ENCODE measurements at regions not wholly inside any gene's neighbourhood (a gene's known extent, or its start where the extent isn't known, plus 50 kb on each side); places are given as distances from the start of the nearest gene placed in this dataset.

- H3K27ac Mint-ChIP-seq: no peak overlapping the region
- H3K9me3 ChIP-seq (ENCODE audit: control insufficient read depth, low read length): no peaks in the 10 kb centered on the region
Observed at GRCh38 chrX:34810916-34811315, 131.7 kb upstream of the FAM47B start.

GRCh38 chrX:34813618-34814017 is 129.0 kb upstream of the FAM47B start:
- WGBS, 2 experiments (ENCODE audit: insufficient coverage in 1 of 2, insufficient read length in 1 of 2): 80% methylated on average over 1 of the region's 1 CpG; no CpG with 5 or more reads in 1 of the 2 experiments
- Histone ChIP-seq H3K36me3 (ENCODE audit: control insufficient read depth, insufficient read depth, low read length) (no peaks in the 10 kb centered on the region), H3K4me1 (ENCODE audit: control insufficient read depth, insufficient read depth, low read length) (no peaks in the 10 kb centered on the region), H3K4me3 (ENCODE audit: low read length) (no peak overlapping the region), H3K27me3 (ENCODE audit: control insufficient read depth, insufficient read depth, low read length, poor library complexity, severe bottlenecking) (no peaks in the 10 kb centered on the region), H3K9me3 (ENCODE audit: control insufficient read depth, low read length) (no peaks in the 10 kb centered on the region), H3K27ac (ENCODE audit: low read depth, low read length) (no peak overlapping the region), H3K9ac (ENCODE audit: extremely low read depth, low read length, poor library complexity, severe bottlenecking) (no peak overlapping the region)
- no peak for DNase-seq
- TF ChIP-seq CTCF (conservative IDR thresholded peaks at IDR 0.05): no peak
- H3K27me3 Mint-ChIP-seq (ENCODE audit: insufficient read depth): no peaks in the 10 kb centered on the region
- no peak overlapping the region for H3K27ac Mint-ChIP-seq
- H3K9me3 Mint-ChIP-seq: peaks cover 3% of the 10 kb centered on the region
- peaks cover 5% of the 10 kb centered on the region for H3K4me1 Mint-ChIP-seq
- H3K4me3 Mint-ChIP-seq: no peak overlapping the region
- no peaks in the 10 kb centered on the region for H3K36me3 Mint-ChIP-seq (ENCODE audit: low read depth)

More at GRCh38 chrX:34810916-34811315, 131.7 kb upstream of the FAM47B start:
- 85% methylated on average over 2 of the region's 2 CpGs; no CpG with 5 or more reads in 1 of the 2 experiments for WGBS, 2 experiments (ENCODE audit: insufficient coverage in 1 of 2, insufficient read length in 1 of 2)
- peaks cover 5% of the 10 kb centered on the region for H3K4me1 Mint-ChIP-seq
- no peak overlapping the region for H3K4me3 ChIP-seq (ENCODE audit: low read length)
- no peaks in the 10 kb centered on the region for H3K9me3 Mint-ChIP-seq
- no peaks in the 10 kb centered on the region for H3K36me3 ChIP-seq (ENCODE audit: control insufficient read depth, insufficient read depth, low read length)
- no peak overlapping the region for H3K27ac ChIP-seq (ENCODE audit: low read depth, low read length)
- H3K9ac ChIP-seq (ENCODE audit: extremely low read depth, low read length, poor library complexity, severe bottlenecking): no peak overlapping the region
- H3K4me3 Mint-ChIP-seq: no peak overlapping the region
- TF ChIP-seq CTCF (conservative IDR thresholded peaks at IDR 0.05): no peak
- H3K27me3 Mint-ChIP-seq (ENCODE audit: insufficient read depth): no peaks in the 10 kb centered on the region
- DNase-seq: no peak
- H3K27me3 ChIP-seq (ENCODE audit: control insufficient read depth, insufficient read depth, low read length, poor library complexity, severe bottlenecking): no peaks in the 10 kb centered on the region
- H3K36me3 Mint-ChIP-seq (ENCODE audit: low read depth): no peaks in the 10 kb centered on the region
- no peaks in the 10 kb centered on the region for H3K4me1 ChIP-seq (ENCODE audit: control insufficient read depth, insufficient read depth, low read length)

GRCh38 chrX:34826964-34827363 is 115.6 kb upstream of the FAM47B start:
- Mint-ChIP-seq H3K36me3 (ENCODE audit: low read depth) (no peaks in the 10 kb centered on the region), H3K27me3 (ENCODE audit: insufficient read depth) (no peaks in the 10 kb centered on the region), H3K9me3 (no peaks in the 10 kb centered on the region), H3K27ac (no peak overlapping the region), H3K4me1 (peaks cover 2% of the 10 kb centered on the region), H3K4me3 (no peak overlapping the region)
- no peak overlapping the region for H3K27ac ChIP-seq (ENCODE audit: low read depth, low read length)
- H3K4me3 ChIP-seq (ENCODE audit: low read length): no peak overlapping the region
- no peak for DNase-seq
- no peaks in the 10 kb centered on the region for H3K36me3 ChIP-seq (ENCODE audit: control insufficient read depth, insufficient read depth, low read length)
- WGBS, 2 experiments (ENCODE audit: insufficient coverage in 1 of 2, insufficient read length in 1 of 2): 60% methylated on average over 1 to 3 of the region's 3 CpGs
- no peaks in the 10 kb centered on the region for H3K4me1 ChIP-seq (ENCODE audit: control insufficient read depth, insufficient read depth, low read length)
- TF ChIP-seq CTCF (conservative IDR thresholded peaks at IDR 0.05): no peak
- no peak overlapping the region for H3K9ac ChIP-seq (ENCODE audit: extremely low read depth, low read length, poor library complexity, severe bottlenecking)
- H3K9me3 ChIP-seq (ENCODE audit: control insufficient read depth, low read length): no peaks in the 10 kb centered on the region
- no peaks in the 10 kb centered on the region for H3K27me3 ChIP-seq (ENCODE audit: control insufficient read depth, insufficient read depth, low read length, poor library complexity, severe bottlenecking)
